GM18858 (cell line): ENCODE measurements at regions not wholly inside any gene's neighbourhood (a gene's known extent, or its start where the extent isn't known, plus 50 kb on each side); places are given as distances from the start of the nearest gene placed in this dataset.
"Not testable (repeated sequence)": the region's sequence is repeated elsewhere in the genome, so short reads cannot be mapped to it uniquely, and the experiment has no call there.

ENCODE experiments used
- ATAC-seq: cut with Tn5 transposase; IDR thresholded peaks from one replicate; pipeline ENCODE4 v1.9.1; 2021; ENCODE audit not compliant: unreplicated experiment

GRCh38 chr15:93748710-93749109 lies 482.7 kb upstream of the MCTP2 start:
- no peak for ATAC-seq

GRCh38 chr15:93734976-93735375 lies 496.4 kb upstream of the MCTP2 start:
- not testable (repeated sequence) for ATAC-seq

GRCh38 chr15:93730724-93731123 lies 500.6 kb upstream of the MCTP2 start:
- no peak for ATAC-seq

- no peak for ATAC-seq
Observed at GRCh38 chr15:93722165-93722564, 509.2 kb upstream of the MCTP2 start.

- no peak for ATAC-seq
Observed at GRCh38 chr15:93720607-93721006, 510.8 kb upstream of the MCTP2 start.

- ATAC-seq: no peak
Observed at GRCh38 chr15:93719921-93720351, 511.4 kb upstream of the MCTP2 start.

GRCh38 chr15:93716615-93717231 lies 514.6 kb upstream of the MCTP2 start:
- ATAC-seq: no peak

- no peak for ATAC-seq
Observed at GRCh38 chr15:93709708-93710107, 521.7 kb upstream of the MCTP2 start.

- no peak for ATAC-seq
Observed at GRCh38 chr15:93708724-93709445, 522.5 kb upstream of the MCTP2 start.

- ATAC-seq: no peak
Observed at GRCh38 chr15:93707751-93708150, 523.6 kb upstream of the MCTP2 start.

GRCh38 chr15:93706495-93707292 lies 524.7 kb upstream of the MCTP2 start:
- no peak for ATAC-seq

- ATAC-seq: no peak
Observed at GRCh38 chr15:93705753-93706455, 525.5 kb upstream of the MCTP2 start.

GRCh38 chr15:93703092-93703739 lies 528.1 kb upstream of the MCTP2 start:
- ATAC-seq: no peak

GRCh38 chr15:93700051-93700450 lies 531.3 kb upstream of the MCTP2 start:
- ATAC-seq: no peak

- no peak for ATAC-seq
Observed at GRCh38 chr15:93694033-93694432, 537.3 kb upstream of the MCTP2 start.

- no peak for ATAC-seq
Observed at GRCh38 chr15:93683651-93684050, 547.7 kb upstream of the MCTP2 start.

GRCh38 chr15:93671387-93671943 lies 559.9 kb upstream of the MCTP2 start:
- no peak for ATAC-seq

- ATAC-seq: no peak
Observed at GRCh38 chr15:93670931-93671330, 560.4 kb upstream of the MCTP2 start.

- no peak for ATAC-seq
Observed at GRCh38 chr15:93664213-93664956, 567.0 kb upstream of the MCTP2 start.
